Activated CD4-positive, alpha-beta T cell treated with anti-CD3 and anti-CD28 coated beads for 4 hours (primary cell): ENCODE measurements at regions not wholly inside any gene's neighbourhood (a gene's known extent, or its start where the extent isn't known, plus 50 kb on each side); places are given as distances from the start of the nearest gene placed in this dataset.

Source experiments
- DNase-seq, 2 donors: peaks; one replicate each; pipeline ENCODE4 v3.0.0-alpha.2; 2020

- no peak for DNase-seq
Measured at GRCh38 chr2:2574401-2575180, 243.5 kb upstream of the MYT1L start.

GRCh38 chr2:2573658-2574293 is 242.7 kb upstream of the MYT1L start:
- no peak for DNase-seq

- no peak for DNase-seq
Measured at GRCh38 chr2:2573205-2573604, 242.1 kb upstream of the MYT1L start.

GRCh38 chr2:2572393-2573204 is 241.5 kb upstream of the MYT1L start:
- no peak for DNase-seq

GRCh38 chr2:2571301-2572150 is 240.5 kb upstream of the MYT1L start:
- DNase-seq, result no peak

GRCh38 chr2:2570871-2571270 is 239.8 kb upstream of the MYT1L start:
- DNase-seq, result no peak

- no peak for DNase-seq
Measured at GRCh38 chr2:2570360-2570759, 239.3 kb upstream of the MYT1L start.

- no peak for DNase-seq
Measured at GRCh38 chr2:2569836-2570235, 238.8 kb upstream of the MYT1L start.

GRCh38 chr2:2569306-2569705 is 238.2 kb upstream of the MYT1L start:
- DNase-seq, result no peak

GRCh38 chr2:2568411-2568810 is 237.3 kb upstream of the MYT1L start:
- no peak for DNase-seq

GRCh38 chr2:2567776-2568175 is 236.7 kb upstream of the MYT1L start:
- DNase-seq, result no peak

GRCh38 chr2:2566396-2567323 is 235.6 kb upstream of the MYT1L start:
- DNase-seq, result no peak

GRCh38 chr2:2565671-2566070 is 234.6 kb upstream of the MYT1L start:
- no peak for DNase-seq

GRCh38 chr2:2564300-2565078 is 233.4 kb upstream of the MYT1L start:
- no peak for DNase-seq

- no peak for DNase-seq
Measured at GRCh38 chr2:2563309-2563860, 232.3 kb upstream of the MYT1L start.

GRCh38 chr2:2562867-2563266 is 231.8 kb upstream of the MYT1L start:
- DNase-seq, result no peak

GRCh38 chr2:2561346-2562095 is 230.4 kb upstream of the MYT1L start:
- DNase-seq, result no peak

- no peak for DNase-seq
Measured at GRCh38 chr2:2560374-2561015, 229.4 kb upstream of the MYT1L start.

GRCh38 chr2:2558476-2558875 is 227.4 kb upstream of the MYT1L start:
- DNase-seq, result no peak
